ENCODE measurements at regions not wholly inside any gene's neighbourhood (a gene's known extent, or its start where the extent isn't known, plus 50 kb on each side); places are given as distances from the start of the nearest gene placed in this dataset.
"Not testable (repeated sequence)": the region's sequence is repeated elsewhere in the genome, so short reads cannot be mapped to it uniquely, and the experiment has no call there.

GRCh38 chr12:53868511-53868986 lies 70.1 kb upstream of the HOXC13 start:
- Histone ChIP-seq H3K4me3 (no peak overlapping the region), H3K27ac (no peak overlapping the region)
- no peak for DNase-seq (ENCODE audit: low spot score)
- TF ChIP-seq, protein P1, sequence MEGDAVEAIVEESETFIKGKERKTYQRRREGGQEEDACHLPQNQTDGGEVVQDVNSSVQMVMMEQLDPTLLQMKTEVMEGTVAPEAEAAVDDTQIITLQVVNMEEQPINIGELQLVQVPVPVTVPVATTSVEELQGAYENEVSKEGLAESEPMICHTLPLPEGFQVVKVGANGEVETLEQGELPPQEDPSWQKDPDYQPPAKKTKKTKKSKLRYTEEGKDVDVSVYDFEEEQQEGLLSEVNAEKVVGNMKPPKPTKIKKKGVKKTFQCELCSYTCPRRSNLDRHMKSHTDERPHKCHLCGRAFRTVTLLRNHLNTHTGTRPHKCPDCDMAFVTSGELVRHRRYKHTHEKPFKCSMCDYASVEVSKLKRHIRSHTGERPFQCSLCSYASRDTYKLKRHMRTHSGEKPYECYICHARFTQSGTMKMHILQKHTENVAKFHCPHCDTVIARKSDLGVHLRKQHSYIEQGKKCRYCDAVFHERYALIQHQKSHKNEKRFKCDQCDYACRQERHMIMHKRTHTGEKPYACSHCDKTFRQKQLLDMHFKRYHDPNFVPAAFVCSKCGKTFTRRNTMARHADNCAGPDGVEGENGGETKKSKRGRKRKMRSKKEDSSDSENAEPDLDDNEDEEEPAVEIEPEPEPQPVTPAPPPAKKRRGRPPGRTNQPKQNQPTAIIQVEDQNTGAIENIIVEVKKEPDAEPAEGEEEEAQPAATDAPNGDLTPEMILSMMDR (IDR thresholded peaks at IDR 0.05), result no peak

- H3K27ac ChIP-seq, result no peak overlapping the region
- TF ChIP-seq, protein P1 (IDR thresholded peaks at IDR 0.05), result no peak
- no peak overlapping the region for H3K4me3 ChIP-seq
- DNase-seq (ENCODE audit: low spot score), result no peak
These were observed 69.1 kb upstream of the HOXC13 start for GRCh38 chr12:53869500-53869899.

DNA sequence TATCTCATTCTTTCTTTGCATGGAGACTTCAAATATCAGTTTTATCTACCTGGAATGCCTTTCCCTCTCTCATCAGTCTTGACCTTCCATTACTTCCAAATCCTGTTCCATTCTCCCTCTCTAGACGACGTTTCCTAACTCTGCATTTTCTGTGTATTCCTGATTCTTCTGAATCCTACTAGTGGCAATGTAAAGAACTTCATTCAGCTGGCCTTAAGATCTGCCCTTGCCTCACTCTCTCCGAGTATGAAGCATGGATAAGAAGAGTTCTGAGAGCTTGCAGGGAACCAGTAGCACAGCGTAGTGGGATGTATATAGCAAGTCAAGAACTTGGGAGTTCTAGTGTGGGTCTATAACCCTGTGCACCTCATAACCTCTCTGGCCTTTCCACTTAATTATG lies 68.5 kb upstream of the HOXC13 start:
- no peak for DNase-seq (ENCODE audit: low spot score)
- TF ChIP-seq, protein P1 (IDR thresholded peaks at IDR 0.05), result no peak
- H3K4me3 ChIP-seq, result no peak overlapping the region
- H3K27ac ChIP-seq, result no peak overlapping the region

DNA sequence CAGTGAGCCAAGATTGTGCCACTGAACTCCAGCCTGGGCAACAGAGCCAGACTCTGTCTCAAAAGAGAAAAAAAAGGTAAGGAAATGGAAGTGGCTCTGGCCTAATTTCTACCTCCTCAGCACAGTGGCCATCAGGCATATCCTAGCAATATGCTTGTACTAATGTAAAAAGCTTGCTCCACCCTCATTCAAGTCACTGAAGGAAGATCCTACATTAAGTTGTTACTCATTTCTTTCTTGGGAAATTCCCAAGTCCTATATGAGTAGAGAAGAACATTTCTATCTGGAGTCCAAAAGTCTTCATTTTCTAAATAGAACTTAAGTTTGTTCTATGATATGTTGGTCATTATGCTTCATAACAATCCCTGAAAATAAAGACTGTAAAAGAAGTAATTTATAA lies 67.3 kb upstream of the HOXC13 start:
- DNase-seq (ENCODE audit: low spot score), result no peak
- TF ChIP-seq, protein P1 (IDR thresholded peaks at IDR 0.05), result no peak
- Histone ChIP-seq H3K4me3 (no peak overlapping the region), H3K27ac (no peak overlapping the region)

GRCh38 chr12:53872367-53872766 lies 66.3 kb upstream of the HOXC13 start:
- DNase-seq (ENCODE audit: low spot score), result no peak
- Histone ChIP-seq H3K27ac (no peak overlapping the region), H3K4me3 (no peak overlapping the region)
- TF ChIP-seq, protein P1 (IDR thresholded peaks at IDR 0.05), result no peak

DNA sequence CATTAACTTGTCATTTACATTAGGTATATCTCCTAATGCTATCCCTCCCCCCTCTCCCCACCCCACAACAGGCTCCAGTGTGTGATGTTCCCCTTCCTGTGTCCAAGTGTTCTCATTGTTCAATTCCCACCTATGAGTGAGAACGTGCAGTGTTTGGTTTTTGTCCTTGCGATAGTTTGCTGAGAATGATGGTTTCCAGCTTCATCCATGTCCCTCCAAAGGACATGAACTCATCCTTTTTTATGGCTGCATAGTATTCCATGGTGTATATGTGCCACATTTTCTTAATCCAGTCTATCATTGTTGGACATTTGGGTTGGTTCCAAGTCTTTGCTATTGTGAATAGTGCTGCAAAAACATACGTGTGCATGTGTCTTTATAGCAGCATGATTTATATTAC lies 60.7 kb upstream of the HOXC13 start:
- H3K4me3 ChIP-seq; H3K27ac ChIP-seq; DNase-seq (ENCODE audit: low spot score): not testable (repeated sequence)

- no peak for DNase-seq (ENCODE audit: low spot score)
- TF ChIP-seq, protein P1 (IDR thresholded peaks at IDR 0.05), result no peak
- Histone ChIP-seq H3K4me3 (no peak overlapping the region), H3K27ac (no peak overlapping the region)
These were observed 51.6 kb upstream of the HOXC13 start for GRCh38 chr12:53887006-53887405.

GRCh38 chr12:53887881-53888280 lies 50.8 kb upstream of the HOXC13 start:
- H3K4me3 ChIP-seq, result no peak overlapping the region
- no peak for DNase-seq (ENCODE audit: low spot score)
- TF ChIP-seq, protein P1 (IDR thresholded peaks at IDR 0.05), result no peak
- no peak overlapping the region for H3K27ac ChIP-seq
